GM21390 (cell line): ENCODE measurements at regions not wholly inside any gene's neighbourhood (a gene's known extent, or its start where the extent isn't known, plus 50 kb on each side); places are given as distances from the start of the nearest gene placed in this dataset.
A peak's percentile ranks its signal among the peaks of the same experiment; 100 is the strongest.
"Not testable (repeated sequence)": the region's sequence is repeated elsewhere in the genome, so short reads cannot be mapped to it uniquely, and the experiment has no call there.

Source experiments
- ATAC-seq: cut with Tn5 transposase; IDR thresholded peaks from one replicate; pipeline ENCODE4 v1.9.1; 2021; ENCODE audit not compliant: unreplicated experiment

DNA sequence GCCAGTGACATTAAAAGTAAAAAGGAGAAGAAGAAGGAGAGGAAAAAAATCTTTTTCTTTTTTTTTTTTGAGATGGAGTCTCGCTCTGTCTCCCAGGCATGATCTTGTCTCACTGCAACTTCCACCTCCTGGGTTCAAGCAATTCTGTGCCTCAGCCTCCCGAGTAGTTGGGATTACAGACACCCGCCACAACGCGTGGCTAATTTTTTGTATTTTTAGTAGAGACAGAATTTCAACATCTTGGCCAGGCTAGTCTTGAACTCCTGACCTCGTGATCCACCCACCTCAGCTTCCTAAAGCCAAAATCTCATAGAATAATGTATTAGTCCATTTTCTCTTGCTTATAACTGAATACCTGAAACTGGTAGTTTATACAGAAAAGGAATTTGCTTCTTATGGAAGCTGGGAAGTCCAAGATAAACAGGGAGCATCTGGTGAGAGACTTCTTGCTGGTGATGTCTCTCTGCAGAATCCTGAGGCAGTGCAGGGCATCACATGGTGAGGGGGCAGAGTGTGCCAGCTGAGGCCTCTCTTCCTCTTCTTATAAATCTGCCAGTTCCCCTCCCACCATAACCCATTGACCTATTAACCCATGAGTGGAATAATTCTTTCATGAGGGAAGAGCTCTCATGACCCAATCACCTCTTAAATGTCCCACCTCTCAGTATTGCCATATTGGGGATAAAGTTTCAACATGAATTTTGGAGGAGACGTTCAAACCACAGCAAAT is 466.3 kb downstream of the GADD45G start:
- ATAC-seq: no peak

- no peak for ATAC-seq
Observed at GRCh38 chr9:90073186-90073945, 468.6 kb downstream of the GADD45G start.

GRCh38 chr9:90074316-90074962 is 469.6 kb downstream of the GADD45G start:
- no peak for ATAC-seq

DNA sequence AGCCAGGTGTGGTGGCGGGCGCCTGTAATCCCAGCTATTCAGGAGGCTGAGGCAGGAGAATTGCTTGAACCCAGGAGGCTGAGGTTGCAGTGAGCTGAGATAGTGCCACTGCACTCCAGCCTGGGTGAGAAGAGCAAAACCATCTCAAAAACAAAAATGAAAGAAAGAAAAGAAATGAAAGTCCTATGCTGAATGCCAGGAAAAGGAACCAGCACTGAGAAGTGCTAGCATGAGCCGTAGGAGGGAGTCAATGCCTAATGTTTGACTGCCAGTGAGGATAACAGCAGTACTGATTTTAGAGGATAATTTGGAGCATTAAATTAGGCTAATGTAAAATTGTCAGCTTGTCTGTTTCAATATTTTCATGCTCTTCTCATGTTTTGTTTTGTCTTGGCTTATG is 472.8 kb downstream of the GADD45G start:
- ATAC-seq: not testable (repeated sequence)

DNA sequence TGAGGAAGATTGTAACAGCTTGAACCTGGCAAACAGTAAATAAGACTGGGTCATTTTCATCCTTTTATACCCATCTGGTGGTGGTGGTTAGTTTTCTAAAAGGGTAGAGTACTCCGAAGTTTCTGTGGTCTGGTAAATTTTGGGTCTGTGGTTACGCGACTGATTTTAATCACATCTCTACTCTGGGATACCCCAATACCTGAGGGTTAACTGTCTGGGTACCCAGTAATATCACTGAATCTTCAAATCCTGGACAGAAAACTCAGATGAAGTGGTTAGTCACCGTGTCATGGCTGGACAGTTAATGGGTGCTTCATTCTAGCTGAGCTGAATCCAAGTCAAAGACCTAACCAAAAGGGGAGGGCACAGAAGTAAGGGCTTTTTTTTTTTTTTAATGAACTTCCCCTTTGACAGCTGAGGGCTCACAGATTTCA is 474.2 kb downstream of the GADD45G start:
- ATAC-seq: no peak

DNA sequence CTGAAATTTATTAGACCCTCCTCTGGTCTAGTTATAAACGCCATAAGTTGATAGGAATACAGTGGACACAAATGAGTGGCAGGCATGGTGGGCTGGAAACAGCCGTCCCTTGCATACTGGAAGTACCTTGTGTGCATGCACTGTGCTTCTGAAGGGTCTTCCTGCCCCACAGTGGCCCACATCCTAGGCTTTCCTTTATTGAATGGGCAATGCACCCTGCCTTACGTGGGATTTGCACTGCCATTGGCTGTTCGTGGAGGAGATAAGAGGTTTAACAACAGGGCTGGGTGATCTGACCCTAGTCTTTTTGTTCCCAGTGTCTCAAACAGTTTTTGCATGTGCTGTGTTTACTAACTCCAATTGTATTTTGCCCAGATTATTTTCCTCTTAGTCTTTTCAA is 480.8 kb downstream of the GADD45G start:
- no peak for ATAC-seq

DNA sequence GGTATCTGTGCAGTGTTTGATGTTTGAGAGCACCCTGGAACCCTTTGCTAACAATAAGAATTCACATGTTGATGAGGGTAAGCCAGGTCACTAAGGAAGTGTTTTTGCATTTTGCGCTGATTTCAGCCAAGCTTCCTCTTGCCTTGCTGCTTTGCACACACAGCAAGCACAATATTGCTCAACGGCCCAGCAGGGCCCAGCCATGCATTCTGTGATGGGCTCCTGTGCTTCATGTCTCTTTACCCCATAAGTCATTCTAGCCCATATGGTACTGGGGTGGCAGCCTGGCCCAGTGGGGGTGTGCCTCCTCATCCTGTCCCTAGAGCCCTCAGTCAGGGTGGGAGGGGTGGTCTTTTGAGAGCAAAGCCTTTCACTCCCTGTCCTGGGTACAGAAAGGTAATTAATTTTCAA is 481.3 kb downstream of the GADD45G start:
- ATAC-seq: no peak

DNA sequence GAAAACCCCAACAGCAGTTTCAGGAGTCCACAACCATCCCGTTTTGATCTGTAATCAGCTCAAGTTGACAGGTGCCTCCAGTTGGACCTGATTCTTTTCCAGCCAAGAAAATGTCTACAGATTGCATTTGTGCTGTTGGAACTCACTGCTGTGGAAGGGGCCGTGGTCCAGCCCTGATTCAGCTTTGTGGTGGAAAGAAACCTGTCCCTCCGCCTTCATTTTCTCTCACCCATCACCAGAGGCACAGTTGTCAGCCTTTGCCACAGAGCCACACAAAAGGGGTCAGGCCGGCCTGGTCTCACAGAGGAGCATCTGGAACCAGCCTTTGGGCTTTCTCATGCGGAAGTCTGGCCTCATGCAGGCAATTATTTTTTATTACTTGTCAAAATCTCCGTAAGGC is 483.6 kb downstream of the GADD45G start:
- no peak for ATAC-seq

DNA sequence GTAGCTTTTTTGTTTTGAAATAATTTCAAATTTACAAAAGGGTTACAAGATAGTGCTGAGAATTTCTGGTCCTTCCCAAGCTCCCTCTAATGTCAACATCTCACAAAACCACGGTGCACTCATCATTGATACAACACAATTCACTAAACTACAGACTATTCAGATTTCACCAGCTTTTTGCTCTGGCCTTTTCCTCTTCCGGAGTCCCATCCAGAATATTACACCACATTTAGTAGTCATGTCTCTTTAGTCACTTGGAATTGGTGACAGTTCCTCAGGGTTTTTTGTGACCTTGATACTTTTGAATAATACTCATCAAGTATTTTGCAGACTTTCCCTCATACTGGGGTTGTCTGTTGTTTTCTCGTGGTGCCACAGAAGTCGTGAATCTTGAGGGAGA is 484.0 kb downstream of the GADD45G start:
- no peak for ATAC-seq

GRCh38 chr9:90090997-90091396 is 486.2 kb downstream of the GADD45G start:
- no peak for ATAC-seq

DNA sequence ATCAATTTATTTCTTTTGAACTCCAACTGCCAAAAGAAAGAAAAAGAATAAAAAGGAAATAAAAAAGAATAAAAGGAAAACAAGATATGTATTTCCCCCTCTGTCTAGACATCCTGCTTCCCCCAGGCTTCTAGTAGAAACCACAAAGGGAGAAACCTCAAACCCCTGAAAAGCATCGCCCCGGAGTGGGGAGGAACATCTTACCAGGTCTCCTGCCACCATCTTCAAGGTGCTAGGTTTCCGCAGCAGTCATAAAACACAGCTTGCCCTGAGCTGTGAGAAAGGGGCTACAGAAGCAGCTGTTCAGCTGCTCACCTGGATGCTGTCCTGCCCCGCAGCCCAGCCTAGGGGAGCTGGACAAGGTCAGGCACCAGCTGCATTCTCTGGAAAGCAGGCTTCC is 487.7 kb downstream of the GADD45G start:
- ATAC-seq: no peak

GRCh38 chr9:90095682-90096081 is 490.9 kb downstream of the GADD45G start:
- ATAC-seq: no peak

DNA sequence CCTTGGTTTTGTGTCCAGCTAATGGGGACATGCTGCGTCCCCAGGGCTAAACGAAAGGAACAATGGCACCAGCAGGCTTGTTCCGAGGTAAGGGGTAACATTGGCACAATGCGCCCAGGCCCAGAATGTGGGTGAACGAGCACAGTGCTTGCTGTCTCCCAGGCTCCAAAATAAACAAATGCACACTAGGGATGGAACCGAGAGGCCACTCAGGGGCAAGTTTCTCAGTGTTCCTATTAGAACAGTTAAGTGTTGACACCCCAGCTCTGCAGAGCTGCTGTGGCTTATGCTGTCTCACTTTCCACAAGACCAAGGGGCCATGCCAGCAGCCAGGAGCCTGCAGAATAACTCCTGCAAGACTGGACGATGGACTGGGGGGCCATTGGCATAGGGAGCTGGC is 492.4 kb downstream of the GADD45G start:
- no peak for ATAC-seq

- no peak for ATAC-seq
Observed at GRCh38 chr9:90098408-90098807, 493.6 kb downstream of the GADD45G start.

GRCh38 chr9:90099262-90099963 is 494.6 kb downstream of the GADD45G start:
- no peak for ATAC-seq

DNA sequence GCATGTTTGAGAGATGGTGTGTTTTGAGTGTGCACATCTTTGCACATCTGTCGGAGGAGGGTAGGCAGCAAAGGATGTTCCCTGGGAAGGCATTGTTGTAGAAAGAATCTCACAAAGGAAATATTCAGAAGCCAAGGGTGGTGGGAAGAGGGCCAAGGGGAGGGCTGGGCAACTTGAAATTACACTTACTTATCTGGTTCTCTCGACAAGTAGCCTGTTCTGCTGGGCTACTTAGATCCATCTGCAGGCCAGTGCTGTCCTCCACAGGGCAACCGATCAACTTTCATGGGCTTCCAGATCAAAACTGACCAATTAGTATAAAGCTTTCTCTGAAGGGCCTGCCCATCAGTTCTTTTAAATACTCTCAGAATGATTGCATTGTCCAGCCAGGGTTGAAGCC is 495.2 kb downstream of the GADD45G start:
- ATAC-seq: no peak

DNA sequence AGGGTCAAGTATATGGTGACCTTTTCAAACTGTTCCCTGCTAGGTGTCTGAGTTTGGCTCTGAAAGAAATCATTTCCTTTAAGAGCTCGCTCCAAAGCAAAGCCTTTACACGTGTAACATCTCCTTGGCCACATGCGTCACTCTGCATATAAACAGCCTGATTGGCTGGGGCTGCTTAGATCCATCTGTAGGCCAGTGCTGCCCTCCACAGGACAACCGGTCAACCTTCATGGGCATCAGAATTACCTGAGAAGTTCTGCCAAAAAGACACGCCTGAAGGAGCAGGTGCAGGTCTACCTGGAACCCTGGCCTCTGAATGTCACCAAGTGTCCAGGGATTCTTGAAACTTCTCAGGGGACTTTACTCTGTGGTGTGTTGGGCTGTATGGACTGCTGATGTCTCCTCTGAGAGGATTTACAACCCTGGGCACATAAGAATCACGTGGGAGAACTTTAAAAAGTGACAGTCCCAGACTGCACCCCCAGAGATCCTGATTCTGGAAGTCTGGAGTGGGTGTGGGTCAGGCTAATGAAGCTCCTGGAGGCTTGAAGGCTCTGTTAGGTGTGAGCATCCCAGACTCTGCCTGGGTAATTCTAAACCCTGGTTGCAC is 497.6 kb downstream of the GADD45G start:
- ATAC-seq: peak; percentile 96

DNA sequence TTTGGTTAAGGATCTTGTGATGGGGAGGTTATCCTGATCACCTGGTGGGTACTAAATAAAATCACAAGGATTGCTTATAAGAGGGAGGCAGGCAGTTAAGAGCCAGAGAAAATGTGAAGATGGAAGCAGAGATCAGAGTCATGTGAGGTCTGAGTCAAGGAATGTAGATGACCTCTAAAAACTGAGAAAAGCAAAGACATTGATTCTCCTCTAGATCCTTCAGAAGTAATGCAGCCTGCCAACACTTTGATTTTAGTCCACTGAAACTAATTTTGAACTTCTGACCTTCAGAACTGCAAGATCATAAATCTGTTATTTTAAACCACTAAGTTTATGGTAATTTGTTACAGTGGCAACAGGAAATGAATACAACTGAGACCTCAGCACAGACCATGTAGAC is 499.0 kb downstream of the GADD45G start:
- ATAC-seq: no peak

- no peak for ATAC-seq
Observed at GRCh38 chr9:90105773-90106172, 501.0 kb downstream of the GADD45G start.

DNA sequence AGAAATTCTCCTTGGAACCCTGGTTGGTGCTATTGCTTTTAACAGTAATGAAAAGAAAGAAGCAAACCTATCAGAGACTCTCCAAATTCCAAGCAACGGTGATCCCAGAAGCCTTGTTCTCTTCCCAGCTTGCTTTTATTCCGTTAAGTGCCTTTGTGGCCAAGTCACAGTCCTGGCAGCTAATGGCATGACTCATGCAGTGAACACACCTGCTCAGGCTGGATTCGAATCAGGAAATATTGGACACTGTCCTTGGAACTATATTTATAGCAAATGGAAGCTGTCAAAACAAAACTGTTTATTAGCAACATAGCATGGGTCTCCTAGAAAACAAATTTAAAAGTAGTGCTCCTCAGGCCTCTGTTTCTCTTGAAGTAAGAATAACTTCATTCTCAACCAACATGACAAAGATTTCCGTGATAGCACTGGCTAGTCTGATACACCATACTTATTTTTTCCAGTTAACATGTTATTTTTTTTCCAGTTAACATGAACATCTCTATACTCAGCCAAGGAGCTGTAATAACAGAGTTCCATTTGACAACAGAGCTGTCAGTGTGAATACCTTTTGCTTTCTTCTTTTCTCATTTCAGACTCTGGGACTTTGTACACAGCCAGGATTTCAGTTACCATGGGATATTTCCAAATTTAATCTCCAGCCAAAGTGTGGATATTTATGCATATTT is 502.4 kb downstream of the GADD45G start:
- no peak for ATAC-seq
